Neural cell (in vitro differentiated cells): ENCODE measurements at regions not wholly inside any gene's neighbourhood (a gene's known extent, or its start where the extent isn't known, plus 50 kb on each side); places are given as distances from the start of the nearest gene placed in this dataset.

Experiments used
- H2AFZ ChIP-seq: fragments of 200-600, 300-800 bp; sonication (generic), shearing (Covaris generic); 2 replicates; pipeline ENCODE4 v1.6.0; 2014; ENCODE audit warnings: low read depth, mild to moderate bottlenecking, antibody characterized with exemption, low read length, moderate library complexity
- H3F3A ChIP-seq: fragments of 200-600 bp; shearing (Covaris generic); 2 replicates; pipeline ENCODE4 v1.6.1; 2016; ENCODE audit warnings: mild to moderate bottlenecking, moderate library complexity, mixed read lengths, antibody characterized with exemption, low read length; ENCODE audit not compliant: insufficient read depth, poor library complexity, severe bottlenecking
- H3K27ac ChIP-seq: fragments of 200-600, 300-800 bp; sonication (generic), shearing (Covaris generic); 2 replicates; pipeline ENCODE4 v1.5.1; 2014; ENCODE audit warnings: mild to moderate bottlenecking, low read length, moderate library complexity
- H3K27me3 ChIP-seq: fragments of 300-800, 200-600 bp; sonication (generic), shearing (Covaris generic); 2 replicates; pipeline ENCODE4 v1.6.0; 2014; ENCODE audit warnings: mild to moderate bottlenecking, low read depth, low read length, moderate library complexity; ENCODE audit not compliant: insufficient read depth
- H3K36me3 ChIP-seq: fragments of 300-800, 200-600 bp; sonication (generic), shearing (Covaris generic); 2 replicates; pipeline ENCODE4 v1.5.1; 2014; ENCODE audit warnings: mild to moderate bottlenecking, antibody characterized with exemption, low read length, moderate library complexity; ENCODE audit not compliant: insufficient read depth
- H3K4me2 ChIP-seq: fragments of 300-800, 200-600 bp; sonication (generic), shearing (Covaris generic); 2 replicates; pipeline ENCODE4 v1.6.0; 2014; ENCODE audit warnings: mild to moderate bottlenecking, low read length
- H3K4me3 ChIP-seq: fragments of 300-800, 200-600 bp; sonication (generic), shearing (Covaris generic); 2 replicates; pipeline ENCODE4 v1.5.1; 2014; ENCODE audit warnings: mild to moderate bottlenecking, low read length, moderate library complexity
- H3K79me2 ChIP-seq: fragments of 200-600 bp; shearing (Covaris generic); replicated peaks from 2 replicates; pipeline ENCODE4 v1.6.0; 2014; ENCODE audit warnings: mild to moderate bottlenecking, low read length, moderate library complexity; ENCODE audit not compliant: insufficient read depth
- H3K9ac ChIP-seq: fragments of 300-800, 200-600 bp; sonication (generic), shearing (Covaris generic); 2 replicates; pipeline ENCODE4 v1.6.1; 2016; ENCODE audit warnings: mild to moderate bottlenecking, low read length, mixed read lengths
- H3K9me2 ChIP-seq: fragments of 200-600 bp; shearing (Covaris generic); 2 replicates; pipeline ENCODE4 v1.6.1; 2016; ENCODE audit warnings: mild to moderate bottlenecking, low read length, mixed read lengths; ENCODE audit not compliant: insufficient read depth
- H3K9me3 ChIP-seq: fragments of 200-600, 300-800 bp; sonication (generic), shearing (Covaris generic); 2 replicates; pipeline ENCODE4 v1.6.1; 2016; ENCODE audit warnings: mild to moderate bottlenecking, mixed run types, low read length, moderate library complexity, mixed read lengths
- H4K20me1 ChIP-seq: fragments of 200-600 bp; shearing (Covaris generic); 2 replicates; pipeline ENCODE4 v1.6.1; 2016; ENCODE audit warnings: mild to moderate bottlenecking, mixed run types; ENCODE audit not compliant: insufficient read depth
- EP300 ChIP-seq: fragments of 450-650 bp; conservative IDR thresholded peaks from 2 replicates; pipeline ENCODE4 v1.6.1; 2014; ENCODE audit warnings: antibody characterized with exemption, mild to moderate bottlenecking, moderate library complexity; ENCODE audit not compliant: poor library complexity, severe bottlenecking
- EZH2 ChIP-seq: fragments of 200-600, 300-800 bp; shearing (Covaris generic), sonication (generic); IDR thresholded peaks from 2 replicates; pipeline ENCODE4 v1.6.1; 2014; ENCODE audit warnings: antibody characterized with exemption, low read length, borderline replicate concordance, mild to moderate bottlenecking; ENCODE audit not compliant: insufficient read depth, poor library complexity, severe bottlenecking
- MXI1 ChIP-seq: fragments of 450-650 bp; conservative IDR thresholded peaks from 2 replicates; pipeline ENCODE4 v1.6.1; 2014; ENCODE audit warnings: antibody characterized with exemption, mild to moderate bottlenecking; ENCODE audit not compliant: poor library complexity, severe bottlenecking
- POLR2AphosphoS5 ChIP-seq: IDR thresholded peaks from 2 replicates; pipeline ENCODE4 v1.6.1; 2012
- RAD21 ChIP-seq: fragments of 450-650 bp; conservative IDR thresholded peaks from 2 replicates; pipeline ENCODE4 v1.6.1; 2014; ENCODE audit warnings: antibody characterized with exemption, mild to moderate bottlenecking, moderate library complexity
- REST ChIP-seq: IDR thresholded peaks from 2 replicates; pipeline ENCODE4 v1.6.1; 2012; ENCODE audit warnings: borderline replicate concordance
- SMC3 ChIP-seq: fragments of 450-650 bp; conservative IDR thresholded peaks from 2 replicates; pipeline ENCODE4 v1.6.1; 2014; ENCODE audit warnings: antibody characterized with exemption, mild to moderate bottlenecking, moderate library complexity; ENCODE audit not compliant: poor library complexity
- TAF1 ChIP-seq: IDR thresholded peaks from 2 replicates; pipeline ENCODE4 v1.6.1; 2012; ENCODE audit warnings: low read depth
- TF ChIP-seq, protein P1 (sequence below): fragments of 450-650 bp; IDR thresholded peaks from 2 replicates; pipeline ENCODE4 v1.5.1; 2014; ENCODE audit warnings: antibody characterized with exemption, mild to moderate bottlenecking, moderate library complexity; ENCODE audit not compliant: poor library complexity, severe bottlenecking

DNA sequence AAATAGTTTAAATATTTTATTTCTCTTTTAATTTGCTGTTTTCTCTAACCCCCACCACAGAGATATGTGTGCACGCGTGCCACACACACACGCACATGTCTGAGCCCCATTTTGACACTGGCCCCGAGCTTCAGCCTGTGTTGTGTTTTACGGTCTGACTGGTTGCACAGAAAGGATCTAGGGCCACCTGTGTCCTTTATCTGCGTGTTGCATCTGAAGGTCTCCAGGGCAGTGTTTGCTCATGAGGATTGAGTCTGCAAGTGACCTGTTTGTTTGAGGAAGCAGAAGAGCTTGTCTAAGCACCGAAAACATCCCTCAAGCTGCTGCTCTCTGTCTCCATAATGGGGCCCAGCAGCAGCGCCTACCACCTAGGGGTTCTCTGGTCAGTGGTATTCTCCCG lies 266.4 kb upstream of the LYZL1 start:
- H3K4me3 ChIP-seq, result no peak overlapping the region
- H3K79me2 ChIP-seq, result no peaks in the 10 kb centered on the region
- no peaks in the 10 kb centered on the region for H3K36me3 ChIP-seq
- no peak for TF ChIP-seq MXI1
- TF ChIP-seq REST, result no peak
- TF ChIP-seq TAF1, result no peak
- no peak for TF ChIP-seq EZH2
- no peak for TF ChIP-seq RAD21
- TF ChIP-seq, protein P1, sequence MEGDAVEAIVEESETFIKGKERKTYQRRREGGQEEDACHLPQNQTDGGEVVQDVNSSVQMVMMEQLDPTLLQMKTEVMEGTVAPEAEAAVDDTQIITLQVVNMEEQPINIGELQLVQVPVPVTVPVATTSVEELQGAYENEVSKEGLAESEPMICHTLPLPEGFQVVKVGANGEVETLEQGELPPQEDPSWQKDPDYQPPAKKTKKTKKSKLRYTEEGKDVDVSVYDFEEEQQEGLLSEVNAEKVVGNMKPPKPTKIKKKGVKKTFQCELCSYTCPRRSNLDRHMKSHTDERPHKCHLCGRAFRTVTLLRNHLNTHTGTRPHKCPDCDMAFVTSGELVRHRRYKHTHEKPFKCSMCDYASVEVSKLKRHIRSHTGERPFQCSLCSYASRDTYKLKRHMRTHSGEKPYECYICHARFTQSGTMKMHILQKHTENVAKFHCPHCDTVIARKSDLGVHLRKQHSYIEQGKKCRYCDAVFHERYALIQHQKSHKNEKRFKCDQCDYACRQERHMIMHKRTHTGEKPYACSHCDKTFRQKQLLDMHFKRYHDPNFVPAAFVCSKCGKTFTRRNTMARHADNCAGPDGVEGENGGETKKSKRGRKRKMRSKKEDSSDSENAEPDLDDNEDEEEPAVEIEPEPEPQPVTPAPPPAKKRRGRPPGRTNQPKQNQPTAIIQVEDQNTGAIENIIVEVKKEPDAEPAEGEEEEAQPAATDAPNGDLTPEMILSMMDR, result no peak
- TF ChIP-seq SMC3, result no peak
- no peak for TF ChIP-seq POLR2AphosphoS5
- TF ChIP-seq EP300, result no peak
- H3K27me3 ChIP-seq, result no peaks in the 10 kb centered on the region
- H3K9ac ChIP-seq, result no peak overlapping the region
- no peaks in the 10 kb centered on the region for H3K9me2 ChIP-seq
- H3F3A ChIP-seq, result no peaks in the 10 kb centered on the region
- H3K9me3 ChIP-seq, result no peaks in the 10 kb centered on the region
- H3K27ac ChIP-seq, result no peak overlapping the region
- no peak overlapping the region for H2AFZ ChIP-seq
- H3K4me2 ChIP-seq, result no peak overlapping the region
- H4K20me1 ChIP-seq, result no peaks in the 10 kb centered on the region

GRCh38 chr10:29023678-29024077 lies 265.2 kb upstream of the LYZL1 start:
- Histone ChIP-seq H3K9ac (no peak overlapping the region), H3K36me3 (no peaks in the 10 kb centered on the region), H3K79me2 (no peaks in the 10 kb centered on the region), H3K4me3 (no peak overlapping the region), H3K9me3 (no peaks in the 10 kb centered on the region), H3K27ac (no peak overlapping the region), H3K4me2 (no peak overlapping the region), H3K9me2 (no peaks in the 10 kb centered on the region), H3F3A (no peaks in the 10 kb centered on the region), H2AFZ (no peak overlapping the region), H3K27me3 (no peaks in the 10 kb centered on the region), H4K20me1 (no peaks in the 10 kb centered on the region)
- TF ChIP-seq EZH2 (no peak), TAF1 (no peak), MXI1 (no peak), EP300 (no peak), SMC3 (no peak), POLR2AphosphoS5 (no peak), RAD21 (no peak), REST (no peak)
- TF ChIP-seq, protein P1, result no peak
